GM12891 (cell line): ENCODE measurements at regions not wholly inside any gene's neighbourhood (a gene's known extent, or its start where the extent isn't known, plus 50 kb on each side); places are given as distances from the start of the nearest gene placed in this dataset.

Experiments
- DNase-seq: peaks from one replicate; pipeline ENCODE4 v3.0.0; 2011; ENCODE audit warnings: low spot score; ENCODE audit not compliant: insufficient read length
- FAIRE-seq: peaks from 2 replicates; lab custom pipeline; 2011; peaks lifted over from hg19 to GRCh38; lab: Jason Lieb, UNC
- PAX5 ChIP-seq: IDR thresholded peaks from 2 replicates; pipeline ENCODE4 v1.6.1; 2011; ENCODE audit warnings: low read length, moderate library complexity, mild to moderate bottlenecking; ENCODE audit not compliant: insufficient read depth, severe bottlenecking
- POLR2A ChIP-seq: IDR thresholded peaks from 2 replicates; pipeline ENCODE4 v1.6.1; 2011; ENCODE audit warnings: low read depth, low read length, control low read depth
- POLR2AphosphoS5 ChIP-seq: IDR thresholded peaks from 2 replicates; pipeline ENCODE4 v1.6.1; 2011; ENCODE audit warnings: low read depth, low read length, control low read depth
- POU2F2 ChIP-seq: IDR thresholded peaks from 2 replicates; pipeline ENCODE4 v1.6.1; 2011; ENCODE audit warnings: low read depth, mild to moderate bottlenecking, control low read depth, low read length, moderate library complexity
- SPI1 ChIP-seq: IDR thresholded peaks from 2 replicates; pipeline ENCODE4 v1.6.1; 2011; ENCODE audit warnings: low read depth, low read length, control low read depth
- TAF1 ChIP-seq: IDR thresholded peaks from 2 replicates; pipeline ENCODE4 v1.6.1; 2011; ENCODE audit warnings: low read depth, low read length, control low read depth

DNA sequence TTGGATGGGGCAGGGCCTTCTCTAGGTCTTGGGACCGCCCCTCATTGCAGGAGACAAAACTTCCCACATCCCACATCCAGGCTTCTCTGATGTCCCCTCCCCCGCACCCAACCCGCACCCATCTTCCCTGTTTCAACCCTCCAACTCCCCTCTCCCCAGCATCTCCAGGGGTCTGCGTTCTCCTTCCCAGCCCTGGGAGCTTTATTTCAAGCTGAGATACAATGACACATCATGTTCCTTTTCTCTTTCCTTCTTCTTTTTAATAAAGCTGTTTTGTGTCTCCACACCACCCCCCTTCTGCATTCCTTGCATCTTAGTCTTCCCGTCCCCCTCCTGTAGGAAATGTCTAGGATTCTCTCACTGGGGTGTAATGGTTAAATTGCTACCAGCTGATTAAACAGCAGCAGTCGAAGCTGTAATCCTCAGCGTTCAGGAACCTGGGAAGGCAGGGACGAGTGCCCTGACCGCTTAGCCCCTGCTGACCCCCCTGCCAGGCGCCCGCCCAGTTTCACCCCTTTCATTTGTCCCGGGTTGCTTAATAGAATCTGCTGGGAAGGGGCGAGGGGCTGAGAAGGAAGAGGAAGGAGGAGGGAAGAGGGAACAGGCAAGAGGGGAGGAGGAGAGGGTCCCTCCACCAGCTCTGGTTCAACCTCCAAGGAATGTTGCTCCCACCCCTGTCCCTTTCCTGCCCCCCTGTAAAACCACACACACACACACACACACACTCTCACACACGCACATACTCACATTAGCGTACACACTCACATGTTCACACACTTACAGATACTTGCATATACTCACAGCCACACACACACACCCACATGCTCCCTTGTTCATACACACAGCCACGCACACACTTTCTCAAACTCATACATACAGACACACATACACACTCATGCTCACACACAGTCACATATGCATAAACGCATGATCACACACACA, 104.5 kb upstream of the MED13L start:
- FAIRE-seq (no peak), DNase-seq (no peak)
- TF ChIP-seq POLR2AphosphoS5: no peak
- no peak for TF ChIP-seq POU2F2
- no peak for TF ChIP-seq PAX5
- TF ChIP-seq POLR2A: no peak
- no peak for TF ChIP-seq TAF1
- no peak for TF ChIP-seq SPI1

DNA sequence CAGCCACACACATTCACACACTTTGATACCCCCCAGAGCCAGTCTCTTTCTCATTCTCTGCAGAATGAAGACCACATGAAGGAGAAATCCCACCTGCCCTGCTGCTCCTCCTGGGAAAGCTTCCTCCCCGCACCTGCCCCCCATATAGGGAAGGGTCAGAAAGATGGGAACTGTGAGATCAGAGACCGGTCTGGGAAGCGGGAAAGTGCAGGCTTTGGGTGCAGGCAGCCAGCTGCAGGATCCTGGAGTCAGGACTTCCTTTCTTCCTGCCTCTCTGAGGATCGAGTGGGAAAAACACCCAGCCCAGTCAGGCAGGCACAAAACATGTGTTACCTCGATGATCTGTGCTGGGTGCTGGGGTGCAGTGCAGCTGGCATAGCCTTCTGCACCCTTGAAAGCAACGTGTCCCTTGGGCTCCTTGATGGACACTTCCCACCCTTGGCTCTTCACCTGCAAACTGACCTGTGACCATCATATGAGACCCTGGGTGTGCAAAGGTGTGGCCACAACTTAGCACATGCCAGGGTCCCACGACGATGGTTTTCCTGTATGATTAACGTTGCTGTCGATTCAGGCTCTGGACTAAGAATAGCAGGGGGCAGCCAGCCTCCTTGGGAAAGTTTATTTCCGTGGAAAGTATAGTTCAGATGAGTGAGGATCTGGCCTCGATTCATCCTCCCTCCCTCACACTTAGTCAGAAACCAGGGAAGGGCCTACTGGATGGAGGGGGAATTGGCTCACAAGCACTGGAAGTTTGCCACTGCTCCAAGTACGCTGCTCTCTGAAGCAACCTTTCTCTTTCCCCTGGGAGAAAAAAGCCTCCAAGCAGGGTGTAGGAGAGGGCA, 105.4 kb upstream of the MED13L start:
- FAIRE-seq (no peak), DNase-seq (no peak)
- TF ChIP-seq POLR2A (no peak), PAX5 (no peak), POU2F2 (no peak), TAF1 (no peak), POLR2AphosphoS5 (no peak), SPI1 (no peak)

DNA sequence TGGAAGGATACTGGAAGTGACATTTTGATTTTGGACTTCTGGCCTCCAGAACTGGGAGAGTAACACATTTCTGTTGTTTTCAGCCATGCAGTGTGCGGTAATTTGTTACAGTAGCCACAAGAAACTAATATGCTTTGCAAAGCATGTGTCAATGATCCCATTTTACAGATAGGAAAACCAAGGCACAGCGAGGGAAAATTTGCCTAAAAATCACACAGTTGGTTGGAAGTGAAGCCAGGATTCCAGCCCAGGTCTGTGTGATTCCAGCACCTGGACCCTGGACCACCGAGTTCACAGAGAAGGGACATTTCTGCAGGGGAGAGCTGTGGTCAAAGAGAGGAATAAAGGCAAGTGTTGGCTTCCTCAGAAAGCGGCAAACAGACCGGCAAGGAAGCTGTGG, 106.7 kb upstream of the MED13L start:
- DNase-seq (no peak), FAIRE-seq (no peak)
- TF ChIP-seq POLR2AphosphoS5 (no peak), POLR2A (no peak), TAF1 (no peak), POU2F2 (no peak), PAX5 (no peak), SPI1 (no peak)

DNA sequence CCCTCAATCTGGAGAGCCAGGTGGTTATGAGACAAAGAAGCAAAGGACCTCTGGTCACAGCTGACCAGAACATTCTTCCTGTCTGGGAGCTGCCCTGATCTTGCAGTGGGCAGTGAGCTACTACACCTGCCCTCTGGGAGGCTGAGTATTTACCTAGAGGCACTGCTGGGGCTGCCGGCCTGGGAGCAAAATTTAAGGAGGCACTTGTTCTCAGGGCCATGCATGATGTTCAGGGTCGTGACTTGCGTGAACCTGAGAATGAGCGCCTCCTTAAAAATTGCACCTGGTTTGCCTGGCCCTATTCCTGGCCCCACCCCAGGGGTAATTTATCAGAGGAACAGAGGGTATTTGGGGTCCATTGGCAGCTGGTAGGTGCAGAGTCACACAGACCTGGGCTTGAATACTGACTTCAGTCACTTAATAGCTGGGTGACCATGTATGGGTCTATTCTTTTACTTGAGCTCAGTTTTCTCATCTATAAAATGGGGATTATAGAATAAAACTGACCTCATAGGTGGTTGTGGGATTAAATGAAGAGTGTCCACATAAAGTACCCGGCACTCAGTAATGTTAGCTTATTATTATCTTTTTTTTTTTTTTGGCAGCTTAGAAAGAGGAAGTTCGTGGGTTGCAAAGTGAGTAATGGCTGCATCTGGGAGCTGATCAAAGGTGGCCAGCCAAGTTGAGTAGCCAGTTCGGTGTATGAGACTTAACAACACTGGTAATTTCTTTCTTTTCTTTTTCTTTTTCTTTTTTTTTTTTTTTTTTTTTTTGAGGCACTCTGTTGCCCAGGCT, 107.4 kb upstream of the MED13L start:
- TF ChIP-seq POLR2A (no peak), SPI1 (peak; percentile 64)
- DNase-seq: peak; percentile 24
- FAIRE-seq: no peak

DNA sequence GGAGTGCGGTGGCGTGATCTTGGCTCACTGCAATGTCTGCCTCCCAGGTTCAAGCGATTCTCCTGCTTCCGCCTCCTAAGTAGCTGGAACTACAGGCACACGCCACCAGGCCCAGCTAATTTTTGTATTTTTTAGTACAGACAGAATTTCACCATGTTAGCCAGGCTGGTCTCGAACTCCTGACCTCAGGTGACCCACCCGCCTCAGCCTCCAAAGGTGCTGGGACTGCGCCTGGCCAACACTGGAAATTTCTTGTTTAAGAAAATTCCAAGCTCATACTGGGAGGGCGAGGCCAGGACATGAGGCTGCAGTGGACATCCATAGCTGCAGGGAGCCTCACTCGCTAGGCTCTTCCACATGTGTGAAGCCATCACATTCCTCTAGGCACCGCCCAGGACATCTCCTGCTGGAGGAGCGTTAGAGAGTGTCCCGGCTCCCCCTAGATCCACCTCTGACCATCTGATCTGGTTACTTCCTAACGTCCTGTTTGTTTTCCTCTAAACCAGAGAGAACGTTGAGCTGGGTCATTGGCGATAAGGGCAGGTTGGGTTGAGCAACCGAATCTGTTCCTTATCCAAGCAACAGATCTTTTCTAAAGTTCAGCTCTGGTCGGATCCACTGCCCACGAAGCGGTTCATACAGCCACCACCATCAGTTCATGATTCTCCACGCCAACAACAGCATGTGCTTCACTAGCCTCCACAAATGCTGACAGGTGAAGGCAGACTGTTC, 108.2 kb upstream of the MED13L start:
- TF ChIP-seq POLR2AphosphoS5 (no peak), PAX5 (no peak), POLR2A (no peak), TAF1 (no peak), POU2F2 (no peak), SPI1 (no peak)
- DNase-seq: no peak
- FAIRE-seq: no peak

DNA sequence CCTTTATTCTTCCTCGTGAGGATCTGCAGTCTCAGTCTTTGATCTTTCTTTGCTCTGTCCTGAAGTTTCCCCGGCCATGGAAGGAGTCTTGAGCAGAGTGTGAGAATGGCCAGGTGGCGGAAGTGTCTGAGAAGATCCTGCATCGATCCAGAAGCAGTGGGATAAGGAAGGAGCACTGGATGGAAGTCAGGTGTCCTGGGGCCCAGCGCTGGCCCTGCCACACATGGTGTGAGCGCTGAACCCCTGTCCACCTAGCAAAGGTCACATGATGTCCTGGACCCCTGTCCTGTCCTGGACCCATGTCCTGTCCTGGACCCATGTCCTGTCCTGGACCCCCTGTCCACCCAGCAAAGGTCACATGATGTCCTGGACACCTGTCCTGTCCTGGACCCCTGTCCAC, 111.8 kb upstream of the MED13L start:
- no peak for TF ChIP-seq POLR2AphosphoS5
- TF ChIP-seq TAF1: no peak
- no peak for TF ChIP-seq SPI1
- TF ChIP-seq POLR2A: no peak
- no peak for TF ChIP-seq PAX5
- no peak for TF ChIP-seq POU2F2
- no peak for FAIRE-seq
- no peak for DNase-seq

DNA sequence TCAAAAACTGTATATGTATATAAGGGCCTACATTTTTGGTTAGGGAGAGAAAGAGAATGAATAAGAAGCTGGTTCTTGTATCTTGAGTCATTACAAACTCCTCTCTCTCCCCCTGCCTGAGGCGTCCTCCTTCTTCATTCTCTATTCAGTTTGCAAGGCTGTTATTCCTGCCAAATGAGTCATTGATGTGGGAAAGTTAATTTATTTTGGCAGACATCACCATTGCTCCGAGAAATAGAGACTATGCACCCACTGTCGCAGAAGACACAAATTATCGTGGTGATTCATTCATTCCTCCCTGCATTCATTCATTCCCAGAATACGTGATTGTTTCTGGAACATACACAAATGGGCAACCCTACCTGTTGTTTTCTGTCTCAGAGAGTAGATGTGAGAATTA, 112.5 kb upstream of the MED13L start:
- no peak for FAIRE-seq
- no peak for TF ChIP-seq POLR2AphosphoS5
- no peak for TF ChIP-seq POU2F2
- TF ChIP-seq PAX5: no peak
- TF ChIP-seq SPI1: no peak
- no peak for TF ChIP-seq TAF1
- TF ChIP-seq POLR2A: no peak
- no peak for DNase-seq

DNA sequence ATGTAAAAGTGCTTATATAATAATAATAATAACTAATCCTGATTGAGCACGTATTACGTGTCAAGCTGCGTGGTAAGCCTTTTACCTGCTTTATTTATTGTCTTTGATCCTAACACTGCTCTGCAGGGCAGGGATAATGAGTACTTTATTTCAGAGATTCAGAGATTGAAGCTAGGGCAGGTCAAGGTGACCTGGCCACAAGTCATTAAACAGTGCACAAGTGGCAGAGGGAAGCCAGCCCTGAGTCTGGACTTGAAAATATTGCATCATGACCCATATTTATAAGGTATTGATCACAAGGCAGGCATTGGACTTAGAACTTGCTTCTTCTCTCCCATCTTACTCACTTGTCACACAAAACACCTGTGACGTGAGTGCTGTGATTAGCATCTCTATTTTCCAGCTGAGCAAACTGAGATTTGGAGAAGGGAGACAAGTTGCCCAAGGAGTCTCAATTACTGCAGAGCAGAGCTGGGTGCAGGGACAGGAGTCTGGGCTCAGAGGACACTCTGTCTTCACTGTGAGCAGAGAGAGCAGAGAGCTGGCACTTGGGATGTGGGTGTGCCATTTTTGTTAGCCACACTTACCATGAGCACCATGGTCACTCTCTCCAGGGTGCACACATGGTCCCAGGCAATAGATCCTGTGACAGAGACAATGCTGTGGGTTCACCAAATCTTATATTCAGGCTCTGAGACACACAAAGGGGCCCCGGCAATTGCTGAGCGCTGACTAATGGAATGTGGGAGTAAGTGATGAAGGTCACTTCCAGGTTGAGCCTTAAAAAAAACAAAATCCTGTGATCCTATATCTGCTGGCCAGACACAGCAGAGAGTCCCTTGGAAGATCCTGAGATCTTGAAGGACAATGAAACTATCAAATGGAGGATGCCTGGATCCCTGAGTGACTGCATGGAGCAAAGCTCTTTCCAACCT, 113.2 kb upstream of the MED13L start:
- FAIRE-seq: no peak

More for the DNA sequence above, 113.2 kb upstream of the MED13L start:
- no peak for TF ChIP-seq POLR2AphosphoS5
- no peak for TF ChIP-seq POLR2A
- TF ChIP-seq SPI1: no peak
- no peak for TF ChIP-seq PAX5
- no peak for TF ChIP-seq POU2F2
- no peak for TF ChIP-seq TAF1
- DNase-seq: no peak
